ENCODE measurements at regions not wholly inside any gene's neighbourhood (a gene's known extent, or its start where the extent isn't known, plus 50 kb on each side); places are given as distances from the start of the nearest gene placed in this dataset.

- DNase-seq: no peak
Observed at GRCh38 chr2:213202011-213202410, 50.6 kb upstream of the IKZF2 start.

GRCh38 chr2:213205944-213206343, 54.5 kb upstream of the IKZF2 start:
- no peak for DNase-seq

- DNase-seq: no peak
Observed at GRCh38 chr2:213213186-213213585, 61.8 kb upstream of the IKZF2 start.

- no peak for DNase-seq
Observed at GRCh38 chr2:213214209-213214608, 62.8 kb upstream of the IKZF2 start.

- DNase-seq: no peak
Observed at GRCh38 chr2:213216461-213216860, 65.0 kb upstream of the IKZF2 start.

- no peak for DNase-seq
Observed at GRCh38 chr2:213219816-213220215, 64.4 kb upstream of the SPAG16 start.

GRCh38 chr2:213220967-213221603, 63.2 kb upstream of the SPAG16 start:
- no peak for DNase-seq

- DNase-seq: no peak
Observed at GRCh38 chr2:213221957-213222356, 62.3 kb upstream of the SPAG16 start.

- no peak for DNase-seq
Observed at GRCh38 chr2:213224366-213224765, 59.9 kb upstream of the SPAG16 start.

GRCh38 chr2:213225866-213226265, 58.4 kb upstream of the SPAG16 start:
- DNase-seq: no peak

- no peak for DNase-seq
Observed at GRCh38 chr2:213227458-213227857, 56.8 kb upstream of the SPAG16 start.

- DNase-seq: no peak
Observed at GRCh38 chr2:213228638-213229037, 55.6 kb upstream of the SPAG16 start.

- DNase-seq: no peak
Observed at GRCh38 chr2:213229814-213230213, 54.5 kb upstream of the SPAG16 start.

GRCh38 chr2:213231966-213232365, 52.3 kb upstream of the SPAG16 start:
- no peak for DNase-seq

- peak; percentile 49 for DNase-seq
Observed at GRCh38 chr2:213232649-213233437, 51.4 kb upstream of the SPAG16 start.

GRCh38 chr2:213233438-213234330, 50.6 kb upstream of the SPAG16 start:
- no peak for DNase-seq

Measured in stimulated activated CD8-positive, alpha-beta memory T cell treated with anti-CD3 and anti-CD28 coated beads, Interleukin-4, amount 100 ng/mL, for 48 hours (primary cell).